Neural progenitor cell (in vitro differentiated cells): ENCODE measurements at regions not wholly inside any gene's neighbourhood (a gene's known extent, or its start where the extent isn't known, plus 50 kb on each side); places are given as distances from the start of the nearest gene placed in this dataset.

ENCODE experiments used
- DNase-seq: peaks from one replicate; pipeline ENCODE4 v3.0.0-alpha.2; 2016; ENCODE audit warnings: low spot score
- H2AFZ ChIP-seq: fragments of 200-600 bp; sonication (generic); replicated peaks from 2 replicates; pipeline ENCODE4 v1.6.1; 2016; ENCODE audit warnings: antibody characterized with exemption
- H3F3A ChIP-seq: fragments of 200-600 bp; sonication (generic); 2 replicates; pipeline ENCODE4 v1.6.1; 2016; ENCODE audit warnings: antibody characterized with exemption, low read depth
- H3K27ac ChIP-seq: fragments of 200-600 bp; sonication (generic); 2 replicates; pipeline ENCODE4 v1.5.1; 2016; ENCODE audit warnings: mild to moderate bottlenecking
- H3K27me3 ChIP-seq: fragments of 200-600 bp; sonication (generic); 2 replicates; pipeline ENCODE4 v1.6.1; 2016; ENCODE audit warnings: mild to moderate bottlenecking, moderate library complexity
- H3K36me3 ChIP-seq: fragments of 200-600 bp; sonication (generic); 2 replicates; pipeline ENCODE4 v1.5.1; 2016
- H3K4me1 ChIP-seq: fragments of 200-600 bp; sonication (generic); 2 replicates; pipeline ENCODE4 v1.6.1; 2016; ENCODE audit warnings: mixed run types
- H3K4me2 ChIP-seq: fragments of 200-600 bp; sonication (generic); 2 replicates; pipeline ENCODE4 v1.6.1; 2016
- H3K4me3 ChIP-seq: fragments of 200-600 bp; sonication (generic); 2 replicates; pipeline ENCODE4 v1.5.1; 2016
- H3K79me2 ChIP-seq: fragments of 200-600 bp; sonication (generic); 2 replicates; pipeline ENCODE4 v1.6.1; 2016; ENCODE audit warnings: low read depth
- H3K9ac ChIP-seq: fragments of 200-600 bp; sonication (generic); 2 replicates; pipeline ENCODE4 v1.6.1; 2016
- H3K9me3 ChIP-seq: fragments of 200-600 bp; sonication (generic); 2 replicates; pipeline ENCODE4 v1.5.1; 2016; ENCODE audit warnings: low read depth
- H4K20me1 ChIP-seq: fragments of 200-600 bp; sonication (generic); 2 replicates; pipeline ENCODE4 v1.6.1; 2016; ENCODE audit warnings: low read depth
- H3K27ac Mint-ChIP-seq: 3 replicates; pipeline ENCODE4 v1.8.0; 2021; ENCODE audit warnings: mixed read lengths
- H3K27me3 Mint-ChIP-seq: 2 replicates; pipeline ENCODE4 v1.8.0; 2022; ENCODE audit warnings: low read depth, mild to moderate bottlenecking, inconsistent platforms, moderate library complexity, mixed read lengths; ENCODE audit not compliant: insufficient read depth
- H3K36me3 Mint-ChIP-seq: 3 replicates; pipeline ENCODE4 v1.8.0; 2021; ENCODE audit warnings: mixed read lengths
- H3K4me1 Mint-ChIP-seq: 3 replicates; pipeline ENCODE4 v1.8.0; 2021; ENCODE audit warnings: mixed read lengths
- H3K4me3 Mint-ChIP-seq: 3 replicates; pipeline ENCODE4 v1.8.0; 2021; ENCODE audit warnings: mild to moderate bottlenecking, moderate library complexity, mixed read lengths
- H3K9me3 Mint-ChIP-seq: 3 replicates; pipeline ENCODE4 v1.8.0; 2020; ENCODE audit warnings: mixed read lengths
- CTCF ChIP-seq: fragments of 200-600 bp; sonication (generic); IDR thresholded peaks from 2 replicates; pipeline ENCODE4 v1.5.1; 2017; ENCODE audit warnings: antibody characterized with exemption, mild to moderate bottlenecking
- EZH2 ChIP-seq: fragments of 200-600 bp; sonication (generic); IDR thresholded peaks from 2 replicates; pipeline ENCODE4 v1.6.1; 2017; ENCODE audit warnings: antibody characterized with exemption, mild to moderate bottlenecking, moderate library complexity
- EZH2phosphoT487 ChIP-seq: fragments of 200-600 bp; sonication (generic); IDR thresholded peaks from 2 replicates; pipeline ENCODE4 v1.6.1; 2017; ENCODE audit warnings: antibody characterized with exemption

GRCh38 chr5:60386436-60387050, 313.4 kb downstream of the DEPDC1B start:
- Mint-ChIP-seq H3K27me3 (peaks cover 4% of the 10 kb centered on the region), H3K27ac (no peak overlapping the region), H3K4me3 (no peak overlapping the region), H3K9me3 (no peaks in the 10 kb centered on the region), H3K36me3 (no peaks in the 10 kb centered on the region), H3K4me1 (peaks cover 5% of the 10 kb centered on the region)
- H3K27ac ChIP-seq: no peak overlapping the region
- no peaks in the 10 kb centered on the region for H3K4me1 ChIP-seq
- no peak overlapping the region for H2AFZ ChIP-seq
- no peak overlapping the region for H3K9ac ChIP-seq
- TF ChIP-seq CTCF: no peak
- TF ChIP-seq EZH2phosphoT487: no peak
- TF ChIP-seq EZH2: no peak
- no peaks in the 10 kb centered on the region for H3K79me2 ChIP-seq
- H3K9me3 ChIP-seq: no peaks in the 10 kb centered on the region
- no peaks in the 10 kb centered on the region for H3K27me3 ChIP-seq
- no peaks in the 10 kb centered on the region for H3F3A ChIP-seq
- no peaks in the 10 kb centered on the region for H4K20me1 ChIP-seq
- H3K4me2 ChIP-seq: no peak overlapping the region
- no peak for DNase-seq
- H3K36me3 ChIP-seq: no peaks in the 10 kb centered on the region
- H3K4me3 ChIP-seq: no peak overlapping the region

GRCh38 chr5:60382716-60383115, 317.2 kb downstream of the DEPDC1B start:
- no peaks in the 10 kb centered on the region for H3K9me3 ChIP-seq
- peaks cover 5% of the 10 kb centered on the region for H3K4me1 Mint-ChIP-seq
- H3K9me3 Mint-ChIP-seq: no peaks in the 10 kb centered on the region
- H2AFZ ChIP-seq: no peak overlapping the region
- H3K4me2 ChIP-seq: no peak overlapping the region
- no peaks in the 10 kb centered on the region for H3K36me3 Mint-ChIP-seq
- DNase-seq: no peak
- H4K20me1 ChIP-seq: no peaks in the 10 kb centered on the region
- no peak overlapping the region for H3K4me3 ChIP-seq
- no peaks in the 10 kb centered on the region for H3K36me3 ChIP-seq
- no peak overlapping the region for H3K27ac Mint-ChIP-seq
- H3K9ac ChIP-seq: no peak overlapping the region
- TF ChIP-seq CTCF (peak; percentile 46), EZH2phosphoT487 (no peak)
- H3K27ac ChIP-seq: no peak overlapping the region
- no peaks in the 10 kb centered on the region for H3K79me2 ChIP-seq
- H3K27me3 ChIP-seq: no peaks in the 10 kb centered on the region
- no peak overlapping the region for H3K4me3 Mint-ChIP-seq
- peaks cover 8% of the 10 kb centered on the region for H3K4me1 ChIP-seq
- H3F3A ChIP-seq: no peaks in the 10 kb centered on the region
- peaks cover 2% of the 10 kb centered on the region for H3K27me3 Mint-ChIP-seq

GRCh38 chr5:60379907-60380306, 320.1 kb downstream of the DEPDC1B start:
- Histone ChIP-seq H3K36me3 (no peaks in the 10 kb centered on the region), H4K20me1 (no peaks in the 10 kb centered on the region), H3K27ac (no peak overlapping the region), H3K79me2 (no peaks in the 10 kb centered on the region), H3F3A (no peaks in the 10 kb centered on the region), H2AFZ (no peak overlapping the region), H3K4me1 (peaks cover 8% of the 10 kb centered on the region), H3K9ac (no peak overlapping the region), H3K4me2 (no peak overlapping the region), H3K4me3 (no peak overlapping the region), H3K9me3 (no peaks in the 10 kb centered on the region), H3K27me3 (no peaks in the 10 kb centered on the region)
- TF ChIP-seq EZH2 (no peak), CTCF (no peak), EZH2phosphoT487 (no peak)
- Mint-ChIP-seq H3K36me3 (no peaks in the 10 kb centered on the region), H3K27ac (no peak overlapping the region), H3K27me3 (peaks cover 2% of the 10 kb centered on the region), H3K9me3 (no peaks in the 10 kb centered on the region), H3K4me3 (no peak overlapping the region), H3K4me1 (no peaks in the 10 kb centered on the region)
- no peak for DNase-seq
